Natural killer cell (primary cell): ENCODE measurements at regions not wholly inside any gene's neighbourhood (a gene's known extent, or its start where the extent isn't known, plus 50 kb on each side); places are given as distances from the start of the nearest gene placed in this dataset.

Source experiments
- ATAC-seq, 3 donors: fragments of 150-1000 bp in 2 of 3; fragments of 200-7000 bp in 1 of 3; cut with Tn5 transposase; 1 replicate in 1 of 3; 2 replicates in 2 of 3; pipeline ENCODE4 v1.10.0; 2021; ENCODE audit warnings: mild to moderate bottlenecking in 2 of 3, moderate library complexity in 2 of 3
- DNase-seq, 2 donors: peaks; one replicate each; pipeline versions ENCODE4 v3.0.0 to v3.0.0-alpha.2; 2013 to 2021; ENCODE audit warnings: mixed read lengths in 1 of 2
- H3K27ac ChIP-seq: one replicate; pipeline ENCODE4 v1.5.1; 2013; ENCODE audit warnings: mild to moderate bottlenecking, low read length
- H3K27me3 ChIP-seq: one replicate; pipeline ENCODE4 v1.6.1; 2013; ENCODE audit warnings: low read length; ENCODE audit not compliant: control insufficient read depth, insufficient read depth
- H3K36me3 ChIP-seq: one replicate; pipeline ENCODE4 v1.6.1; 2013; ENCODE audit warnings: low read length; ENCODE audit not compliant: control insufficient read depth, insufficient read depth
- H3K4me1 ChIP-seq: one replicate; pipeline ENCODE4 v1.6.1; 2013; ENCODE audit warnings: low read length; ENCODE audit not compliant: control insufficient read depth, insufficient read depth
- H3K4me3 ChIP-seq: one replicate; pipeline ENCODE4 v1.5.1; 2013; ENCODE audit warnings: low read length
- H3K9me3 ChIP-seq: one replicate; pipeline ENCODE4 v1.6.1; 2013; ENCODE audit warnings: low read length; ENCODE audit not compliant: control insufficient read depth, insufficient read depth
- H3K27ac Mint-ChIP-seq, 2 donors: one replicate each; pipeline ENCODE4 v1.8.0; 2022; ENCODE audit warnings: mild to moderate bottlenecking in 2 of 2, mixed read lengths in 2 of 2, moderate library complexity in 1 of 2
- H3K27me3 Mint-ChIP-seq, 2 donors: one replicate each; pipeline ENCODE4 v1.8.0; 2022; ENCODE audit warnings: low read depth in 2 of 2, mixed read lengths in 2 of 2
- H3K36me3 Mint-ChIP-seq: one replicate; pipeline ENCODE4 v1.8.0; 2022; ENCODE audit warnings: mixed read lengths
- H3K4me1 Mint-ChIP-seq, 2 donors: one replicate each; pipeline ENCODE4 v1.8.0; 2022; ENCODE audit warnings: mixed read lengths in 2 of 2
- H3K4me3 Mint-ChIP-seq: one replicate; pipeline ENCODE4 v1.8.0; 2022; ENCODE audit warnings: mild to moderate bottlenecking, moderate library complexity, mixed read lengths
- H3K9me3 Mint-ChIP-seq, 2 donors: one replicate each; pipeline ENCODE4 v1.8.0; 2022; ENCODE audit warnings: mixed read lengths in 2 of 2
- CTCF ChIP-seq: fragments of 200-600 bp; IDR thresholded peaks from one replicate; pipeline ENCODE4 v1.8.0; 2022; ENCODE audit warnings: antibody characterized with exemption
- WGBS: methylation state at CpG from one replicate; pipeline ENCODE4 v1.1.7; 2013; ENCODE audit warnings: missing lambda C conversion rate; ENCODE audit not compliant: insufficient coverage; 5-methylcytosine and 5-hydroxymethylcytosine counted together
- intact Hi-C: fragments of 100-400 bp; cut with micrococcal nuclease; formaldehyde crosslinking; loops from one replicate; pipeline ENCODE4 v1.14.2; 2022

GRCh38 chr9:89842267-89842768, 237.5 kb downstream of the GADD45G start:
- Histone ChIP-seq H3K27me3 (no peaks in the 10 kb centered on the region), H3K4me1 (no peaks in the 10 kb centered on the region), H3K4me3 (no peak overlapping the region), H3K36me3 (no peaks in the 10 kb centered on the region), H3K27ac (no peak overlapping the region), H3K9me3 (no peaks in the 10 kb centered on the region)
- TF ChIP-seq CTCF = no peak
- ATAC-seq (no peak), DNase-seq (no peak)
- WGBS = 78% methylated on average over 8 of the region's 8 CpGs
- peaks cover 0 to 11% of the 10 kb centered on the region in 2 donors for H3K27me3 Mint-ChIP-seq
- H3K36me3 Mint-ChIP-seq = no peaks in the 10 kb centered on the region
- H3K4me1 Mint-ChIP-seq = no peaks in the 10 kb centered on the region
- no peak overlapping the region for H3K4me3 Mint-ChIP-seq
- H3K9me3 Mint-ChIP-seq = no peaks in the 10 kb centered on the region
- intact Hi-C loops = no loop called here
- no peak overlapping the region for H3K27ac Mint-ChIP-seq

GRCh38 chr9:89843074-89843473, 238.3 kb downstream of the GADD45G start:
- no peak overlapping the region for H3K4me3 ChIP-seq
- no peak overlapping the region for H3K27ac Mint-ChIP-seq
- H3K27me3 ChIP-seq = no peaks in the 10 kb centered on the region
- H3K9me3 ChIP-seq = no peaks in the 10 kb centered on the region
- DNase-seq (no peak), ATAC-seq (no peak)
- intact Hi-C loops = no loop called here
- H3K9me3 Mint-ChIP-seq = no peaks in the 10 kb centered on the region
- H3K27ac ChIP-seq = no peak overlapping the region
- peaks cover 0 to 11% of the 10 kb centered on the region in 2 donors for H3K27me3 Mint-ChIP-seq
- no peaks in the 10 kb centered on the region for H3K4me1 Mint-ChIP-seq
- no peaks in the 10 kb centered on the region for H3K4me1 ChIP-seq
- no peak for TF ChIP-seq CTCF
- H3K36me3 Mint-ChIP-seq = no peaks in the 10 kb centered on the region
- whole genome bisulfite sequencing = 90% methylated on average over 3 of the region's 5 CpGs
- no peak overlapping the region for H3K4me3 Mint-ChIP-seq
- H3K36me3 ChIP-seq = no peaks in the 10 kb centered on the region

- no peak overlapping the region for H3K4me3 Mint-ChIP-seq
- H3K9me3 ChIP-seq = no peaks in the 10 kb centered on the region
- no peak overlapping the region for H3K27ac Mint-ChIP-seq
- no peaks in the 10 kb centered on the region for H3K4me1 Mint-ChIP-seq
- no peaks in the 10 kb centered on the region for H3K27me3 ChIP-seq
- H3K36me3 Mint-ChIP-seq = no peaks in the 10 kb centered on the region
- no peaks in the 10 kb centered on the region for H3K4me1 ChIP-seq
- H3K27ac ChIP-seq = no peak overlapping the region
- ATAC-seq = no peak
- TF ChIP-seq CTCF = no peak
- 90% methylated on average over 3 of the region's 3 CpGs for WGBS
- intact Hi-C loops = no loop called here
- peaks cover 0 to 11% of the 10 kb centered on the region in 2 donors for H3K27me3 Mint-ChIP-seq
- H3K9me3 Mint-ChIP-seq = no peaks in the 10 kb centered on the region
- no peak for DNase-seq
- no peaks in the 10 kb centered on the region for H3K36me3 ChIP-seq
- no peak overlapping the region for H3K4me3 ChIP-seq
Measured at GRCh38 chr9:89843591-89843990, 238.8 kb downstream of the GADD45G start.

GRCh38 chr9:89844075-89844474, 239.3 kb downstream of the GADD45G start:
- no peak for TF ChIP-seq CTCF
- no peaks in the 10 kb centered on the region for H3K27me3 ChIP-seq
- H3K27ac ChIP-seq = no peak overlapping the region
- H3K36me3 ChIP-seq = no peaks in the 10 kb centered on the region
- Mint-ChIP-seq H3K4me1 (no peaks in the 10 kb centered on the region), H3K27ac (no peak overlapping the region), H3K27me3 (peaks cover 0 to 11% of the 10 kb centered on the region in 2 donors), H3K36me3 (no peaks in the 10 kb centered on the region), H3K4me3 (no peak overlapping the region), H3K9me3 (no peaks in the 10 kb centered on the region)
- H3K9me3 ChIP-seq = no peaks in the 10 kb centered on the region
- ATAC-seq (no peak), DNase-seq (no peak)
- WGBS = 94% methylated on average over 5 of the region's 5 CpGs
- H3K4me3 ChIP-seq = no peak overlapping the region
- no peaks in the 10 kb centered on the region for H3K4me1 ChIP-seq
- intact Hi-C loops = no loop called here
